ENCODE measurements at regions not wholly inside any gene's neighbourhood (a gene's known extent, or its start where the extent isn't known, plus 50 kb on each side); places are given as distances from the start of the nearest gene placed in this dataset.

- no peak for TF ChIP-seq POLR2A (IDR thresholded peaks at IDR 0.05)
- TF ChIP-seq, protein P1, sequence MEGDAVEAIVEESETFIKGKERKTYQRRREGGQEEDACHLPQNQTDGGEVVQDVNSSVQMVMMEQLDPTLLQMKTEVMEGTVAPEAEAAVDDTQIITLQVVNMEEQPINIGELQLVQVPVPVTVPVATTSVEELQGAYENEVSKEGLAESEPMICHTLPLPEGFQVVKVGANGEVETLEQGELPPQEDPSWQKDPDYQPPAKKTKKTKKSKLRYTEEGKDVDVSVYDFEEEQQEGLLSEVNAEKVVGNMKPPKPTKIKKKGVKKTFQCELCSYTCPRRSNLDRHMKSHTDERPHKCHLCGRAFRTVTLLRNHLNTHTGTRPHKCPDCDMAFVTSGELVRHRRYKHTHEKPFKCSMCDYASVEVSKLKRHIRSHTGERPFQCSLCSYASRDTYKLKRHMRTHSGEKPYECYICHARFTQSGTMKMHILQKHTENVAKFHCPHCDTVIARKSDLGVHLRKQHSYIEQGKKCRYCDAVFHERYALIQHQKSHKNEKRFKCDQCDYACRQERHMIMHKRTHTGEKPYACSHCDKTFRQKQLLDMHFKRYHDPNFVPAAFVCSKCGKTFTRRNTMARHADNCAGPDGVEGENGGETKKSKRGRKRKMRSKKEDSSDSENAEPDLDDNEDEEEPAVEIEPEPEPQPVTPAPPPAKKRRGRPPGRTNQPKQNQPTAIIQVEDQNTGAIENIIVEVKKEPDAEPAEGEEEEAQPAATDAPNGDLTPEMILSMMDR (IDR thresholded peaks at IDR 0.05) = no peak
Measured at GRCh38 chr10:57621466-57621865, 646.2 kb downstream of the IPMK start.
